ENCODE measurements at regions not wholly inside any gene's neighbourhood (a gene's known extent, or its start where the extent isn't known, plus 50 kb on each side); places are given as distances from the start of the nearest gene placed in this dataset.

- no peak for DNase-seq (ENCODE audit: low read depth)
Measured at GRCh38 chr6:104187616-104188015, 672.1 kb downstream of the HACE1 start.

GRCh38 chr6:104186831-104187230 lies 672.9 kb downstream of the HACE1 start:
- DNase-seq (ENCODE audit: low read depth) = no peak

GRCh38 chr6:104183816-104184435 lies 675.8 kb downstream of the HACE1 start:
- DNase-seq (ENCODE audit: low read depth) = no peak

GRCh38 chr6:104182811-104183210 lies 676.9 kb downstream of the HACE1 start:
- DNase-seq (ENCODE audit: low read depth) = no peak

- no peak for DNase-seq (ENCODE audit: low read depth)
Measured at GRCh38 chr6:104173668-104174067, 686.1 kb downstream of the HACE1 start.

- no peak for DNase-seq (ENCODE audit: low read depth)
Measured at GRCh38 chr6:104170401-104170800, 689.3 kb downstream of the HACE1 start.

- no peak for DNase-seq (ENCODE audit: low read depth)
Measured at GRCh38 chr6:104166055-104166668, 693.6 kb downstream of the HACE1 start.

- peak; percentile 9 for DNase-seq (ENCODE audit: low read depth)
Measured at GRCh38 chr6:104162036-104162669, 697.6 kb downstream of the HACE1 start.

GRCh38 chr6:104159045-104159618 lies 700.6 kb downstream of the HACE1 start:
- no peak for DNase-seq (ENCODE audit: low read depth)

- no peak for DNase-seq (ENCODE audit: low read depth)
Measured at GRCh38 chr6:104143757-104144156, 716.0 kb downstream of the HACE1 start.

GRCh38 chr6:104134876-104135275 lies 724.8 kb downstream of the HACE1 start:
- DNase-seq (ENCODE audit: low read depth) = no peak

GRCh38 chr6:104130343-104130742 lies 729.4 kb downstream of the HACE1 start:
- no peak for DNase-seq (ENCODE audit: low read depth)

- DNase-seq (ENCODE audit: low read depth) = no peak
Measured at GRCh38 chr6:104126315-104127005, 733.3 kb downstream of the HACE1 start.

GRCh38 chr6:104123227-104123626 lies 736.5 kb downstream of the HACE1 start:
- DNase-seq (ENCODE audit: low read depth) = no peak

- DNase-seq (ENCODE audit: low read depth) = no peak
Measured at GRCh38 chr6:104118274-104118673, 741.4 kb downstream of the HACE1 start.

- no peak for DNase-seq (ENCODE audit: low read depth)
Measured at GRCh38 chr6:104109806-104110205, 749.9 kb downstream of the HACE1 start.

- DNase-seq (ENCODE audit: low read depth) = no peak
Measured at GRCh38 chr6:104108634-104109033, 751.1 kb downstream of the HACE1 start.

GRCh38 chr6:104095661-104096416 lies 763.9 kb downstream of the HACE1 start:
- no peak for DNase-seq (ENCODE audit: low read depth)

- DNase-seq (ENCODE audit: low read depth) = no peak
Measured at GRCh38 chr6:104087765-104088164, 772.0 kb downstream of the HACE1 start.

GRCh38 chr6:104068281-104068680 lies 791.4 kb downstream of the HACE1 start:
- DNase-seq (ENCODE audit: low read depth) = no peak

- no peak for DNase-seq (ENCODE audit: low read depth)
Measured at GRCh38 chr6:104064876-104065275, 794.8 kb downstream of the HACE1 start.

- DNase-seq (ENCODE audit: low read depth) = no peak
Measured at GRCh38 chr6:104050455-104050854, 809.3 kb downstream of the HACE1 start.

Data from fibroblast of gingiva (primary cell).